ENCODE measurements at regions not wholly inside any gene's neighbourhood (a gene's known extent, or its start where the extent isn't known, plus 50 kb on each side); places are given as distances from the start of the nearest gene placed in this dataset.

DNA sequence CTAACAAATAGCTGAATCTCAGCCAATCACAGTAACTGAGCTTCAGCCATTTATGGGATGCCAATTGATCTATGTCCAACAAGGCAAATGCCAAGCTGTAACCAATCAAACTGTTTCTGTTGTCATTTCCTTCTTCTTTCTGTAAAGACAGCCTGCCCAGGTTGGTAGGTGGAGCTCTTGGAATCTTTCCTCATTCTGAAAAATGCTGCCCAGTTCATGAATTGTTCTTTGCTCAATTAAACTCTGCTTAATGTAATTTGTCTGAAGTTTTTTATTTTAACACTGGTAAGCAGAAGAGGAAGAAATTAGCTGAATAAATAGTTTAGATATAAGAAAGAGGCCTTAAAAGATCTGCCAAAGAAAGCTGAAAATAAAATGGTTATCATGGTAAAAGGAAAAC, 1235.6 kb downstream of the EFNA5 start:
- TF ChIP-seq POLR2A (IDR thresholded peaks at IDR 0.05; ENCODE audit: low read depth, low read length) = no peak
- TF ChIP-seq, protein P1, sequence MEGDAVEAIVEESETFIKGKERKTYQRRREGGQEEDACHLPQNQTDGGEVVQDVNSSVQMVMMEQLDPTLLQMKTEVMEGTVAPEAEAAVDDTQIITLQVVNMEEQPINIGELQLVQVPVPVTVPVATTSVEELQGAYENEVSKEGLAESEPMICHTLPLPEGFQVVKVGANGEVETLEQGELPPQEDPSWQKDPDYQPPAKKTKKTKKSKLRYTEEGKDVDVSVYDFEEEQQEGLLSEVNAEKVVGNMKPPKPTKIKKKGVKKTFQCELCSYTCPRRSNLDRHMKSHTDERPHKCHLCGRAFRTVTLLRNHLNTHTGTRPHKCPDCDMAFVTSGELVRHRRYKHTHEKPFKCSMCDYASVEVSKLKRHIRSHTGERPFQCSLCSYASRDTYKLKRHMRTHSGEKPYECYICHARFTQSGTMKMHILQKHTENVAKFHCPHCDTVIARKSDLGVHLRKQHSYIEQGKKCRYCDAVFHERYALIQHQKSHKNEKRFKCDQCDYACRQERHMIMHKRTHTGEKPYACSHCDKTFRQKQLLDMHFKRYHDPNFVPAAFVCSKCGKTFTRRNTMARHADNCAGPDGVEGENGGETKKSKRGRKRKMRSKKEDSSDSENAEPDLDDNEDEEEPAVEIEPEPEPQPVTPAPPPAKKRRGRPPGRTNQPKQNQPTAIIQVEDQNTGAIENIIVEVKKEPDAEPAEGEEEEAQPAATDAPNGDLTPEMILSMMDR (conservative IDR thresholded peaks at IDR 0.05; ENCODE audit: low read depth, low read length) = no peak
- TF ChIP-seq MAZ (IDR thresholded peaks at IDR 0.05; ENCODE audit: borderline replicate concordance, low read depth, low read length) = no peak
- TF ChIP-seq, protein P2, sequence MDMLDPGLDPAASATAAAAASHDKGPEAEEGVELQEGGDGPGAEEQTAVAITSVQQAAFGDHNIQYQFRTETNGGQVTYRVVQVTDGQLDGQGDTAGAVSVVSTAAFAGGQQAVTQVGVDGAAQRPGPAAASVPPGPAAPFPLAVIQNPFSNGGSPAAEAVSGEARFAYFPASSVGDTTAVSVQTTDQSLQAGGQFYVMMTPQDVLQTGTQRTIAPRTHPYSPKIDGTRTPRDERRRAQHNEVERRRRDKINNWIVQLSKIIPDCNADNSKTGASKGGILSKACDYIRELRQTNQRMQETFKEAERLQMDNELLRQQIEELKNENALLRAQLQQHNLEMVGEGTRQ (IDR thresholded peaks at IDR 0.05; ENCODE audit: low read depth, low read length) = no peak
- no peak for TF ChIP-seq RAD21 (IDR thresholded peaks at IDR 0.05; ENCODE audit: low read length)
- TF ChIP-seq CEBPB (IDR thresholded peaks at IDR 0.05; ENCODE audit: low read depth, low read length) = no peak
- TF ChIP-seq RFX5 (IDR thresholded peaks at IDR 0.05; ENCODE audit: low read depth, low read length) = no peak
- TF ChIP-seq, protein P3, sequence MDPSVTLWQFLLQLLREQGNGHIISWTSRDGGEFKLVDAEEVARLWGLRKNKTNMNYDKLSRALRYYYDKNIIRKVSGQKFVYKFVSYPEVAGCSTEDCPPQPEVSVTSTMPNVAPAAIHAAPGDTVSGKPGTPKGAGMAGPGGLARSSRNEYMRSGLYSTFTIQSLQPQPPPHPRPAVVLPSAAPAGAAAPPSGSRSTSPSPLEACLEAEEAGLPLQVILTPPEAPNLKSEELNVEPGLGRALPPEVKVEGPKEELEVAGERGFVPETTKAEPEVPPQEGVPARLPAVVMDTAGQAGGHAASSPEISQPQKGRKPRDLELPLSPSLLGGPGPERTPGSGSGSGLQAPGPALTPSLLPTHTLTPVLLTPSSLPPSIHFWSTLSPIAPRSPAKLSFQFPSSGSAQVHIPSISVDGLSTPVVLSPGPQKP (IDR thresholded peaks at IDR 0.05; ENCODE audit: borderline replicate concordance, low read depth, low read length) = no peak
- no peak for TF ChIP-seq MAFK (IDR thresholded peaks at IDR 0.05; ENCODE audit: low read depth, low read length)
- no peak for TF ChIP-seq BHLHE40 (IDR thresholded peaks at IDR 0.05; ENCODE audit: low read depth, low read length)
- no peak for TF ChIP-seq MXI1 (IDR thresholded peaks at IDR 0.05; ENCODE audit: borderline replicate concordance, low read depth, low read length)
- TF ChIP-seq SMC3 (IDR thresholded peaks at IDR 0.05; ENCODE audit: low read depth, low read length) = no peak

Data from IMR-90 (cell line).